Endothelial cell of umbilical vein (primary cell): ENCODE measurements at regions not wholly inside any gene's neighbourhood (a gene's known extent, or its start where the extent isn't known, plus 50 kb on each side); places are given as distances from the start of the nearest gene placed in this dataset.

Experiments used
- BruUV-seq: library from RNA; stranded (reverse); fragments of 400-500 nt; replicated peaks from 2 replicates; lab custom pipeline; 2021; lab: Mats Ljungman, UMichigan
- CTCF ChIA-PET: fragments of 300-600, 350-600 bp; sonication (Branson Sonifier 250); formaldehyde crosslinking; loops from one replicate; lab custom pipeline; 2021; ENCODE audit warnings: antibody characterized with exemption, inconsistent platforms; lab: Charles Lee
- POLR2A ChIA-PET: fragments of 300-600, 350-600 bp; sonication (Branson Sonifier 250); formaldehyde crosslinking; loops from one replicate; lab custom pipeline; 2021; ENCODE audit warnings: antibody characterized with exemption, inconsistent platforms; lab: Charles Lee
- DNase-seq: peaks from one replicate; pipeline ENCODE4 v3.0.0-alpha.2; 2011; ENCODE audit warnings: low read depth, low spot score
- FAIRE-seq: peaks from 2 replicates; lab custom pipeline; 2011; peaks lifted over from hg19 to GRCh38; lab: Jason Lieb, UNC
- H2AFZ ChIP-seq: 2 replicates; pipeline ENCODE4 v1.6.0; 2012; ENCODE audit warnings: low read depth, low read length, control low read depth, inconsistent platforms
- H3K27ac ChIP-seq: 2 replicates; pipeline ENCODE4 v1.5.1; 2011; ENCODE audit warnings: low read depth, mild to moderate bottlenecking, control low read depth, low read length, moderate library complexity; ENCODE audit not compliant: insufficient read depth
- H3K27me3 ChIP-seq, 2 experiments: 2 replicates each; pipeline versions ENCODE4 v1.6.0 to v1.6.1; 2011; ENCODE audit warnings: low read length in 2 of 2, mixed read lengths in 1 of 2; ENCODE audit not compliant: control insufficient read depth in 2 of 2, insufficient read depth in 2 of 2
- H3K36me3 ChIP-seq, 2 experiments: 2 replicates in 1 of 2; 3 replicates in 1 of 2; pipeline ENCODE4 v1.5.1; 2011; ENCODE audit warnings: low read length in 2 of 2, mild to moderate bottlenecking in 1 of 2, moderate library complexity in 1 of 2; ENCODE audit not compliant: control insufficient read depth in 2 of 2, insufficient read depth in 2 of 2; ENCODE audit errors: extremely low read depth in 1 of 2
- H3K4me1 ChIP-seq: 3 replicates; pipeline ENCODE4 v1.5.1; 2011; ENCODE audit warnings: mild to moderate bottlenecking, low read length; ENCODE audit not compliant: control insufficient read depth, insufficient read depth; ENCODE audit errors: extremely low read depth
- H3K4me2 ChIP-seq: 2 replicates; pipeline ENCODE4 v1.6.1; 2011; ENCODE audit warnings: low read length, control low read depth, mixed read lengths; ENCODE audit not compliant: insufficient read depth
- H3K4me3 ChIP-seq, 3 experiments: fragments of 200-600 bp in 1 of 3; sonication (generic), shearing (Covaris generic) in 1 of 3; replicated peaks in 1 of 3; 2 replicates each; pipeline ENCODE4 v1.5.1; 2011 to 2016; ENCODE audit warnings: control low read depth in 3 of 3, low read length in 3 of 3, mild to moderate bottlenecking in 2 of 3, inconsistent platforms in 1 of 3, low read depth in 1 of 3, moderate library complexity in 1 of 3; ENCODE audit not compliant: insufficient read depth in 1 of 3
- H3K79me2 ChIP-seq: 2 replicates; pipeline ENCODE4 v1.6.0; 2012; ENCODE audit warnings: low read length, inconsistent platforms; ENCODE audit not compliant: control insufficient read depth, insufficient read depth
- H3K9ac ChIP-seq: replicated peaks from 2 replicates; pipeline ENCODE3; 2011; ENCODE audit warnings: low read length, control low read depth; ENCODE audit not compliant: insufficient read depth; ENCODE audit errors: extremely low read depth
- H3K9me1 ChIP-seq: replicated peaks from 3 replicates; pipeline ENCODE4 v1.6.0; 2011; ENCODE audit warnings: mild to moderate bottlenecking, low read length; ENCODE audit not compliant: control insufficient read depth, insufficient read depth; ENCODE audit errors: extremely low read depth
- H3K9me3 ChIP-seq: replicated peaks from 2 replicates; pipeline ENCODE4 v1.5.1; 2012; ENCODE audit warnings: low read length, inconsistent platforms; ENCODE audit not compliant: control insufficient read depth, insufficient read depth
- H4K20me1 ChIP-seq: replicated peaks from 2 replicates; pipeline ENCODE3; 2011; ENCODE audit warnings: mild to moderate bottlenecking, low read length; ENCODE audit not compliant: control insufficient read depth, insufficient read depth; ENCODE audit errors: extremely low read depth
- EZH2 ChIP-seq: IDR thresholded peaks from 2 replicates; pipeline ENCODE4 v1.6.1; 2012; ENCODE audit warnings: borderline replicate concordance, low read depth, mild to moderate bottlenecking, moderate library complexity, low read length, inconsistent platforms; ENCODE audit not compliant: severe bottlenecking
- FOS ChIP-seq: IDR thresholded peaks from 2 replicates; pipeline ENCODE4 v1.6.1; 2011; ENCODE audit warnings: mild to moderate bottlenecking, low read length, moderate library complexity, borderline replicate concordance; ENCODE audit not compliant: insufficient read depth
- GATA2 ChIP-seq: IDR thresholded peaks from 2 replicates; pipeline ENCODE4 v1.7.0; 2011; ENCODE audit warnings: low read depth, mild to moderate bottlenecking, moderate library complexity, mixed read lengths, low read length; ENCODE audit not compliant: insufficient read length, insufficient read depth
- JUN ChIP-seq: IDR thresholded peaks from 2 replicates; pipeline ENCODE4 v1.6.1; 2011; ENCODE audit warnings: borderline replicate concordance, low read depth; ENCODE audit not compliant: insufficient read length, insufficient read depth
- MYC ChIP-seq: IDR thresholded peaks from one replicate; pipeline ENCODE4 v1.6.1; 2011; ENCODE audit warnings: mild to moderate bottlenecking, low read depth, low read length
- POLR2A ChIP-seq: IDR thresholded peaks from 2 replicates; pipeline ENCODE4 v1.6.1; 2012; ENCODE audit warnings: low read depth, mild to moderate bottlenecking, control low read depth, low read length
- POLR2AphosphoS5 ChIP-seq: IDR thresholded peaks from 2 replicates; pipeline ENCODE4 v1.6.1; 2012; ENCODE audit warnings: low read depth, mild to moderate bottlenecking, control low read depth, low read length, moderate library complexity; ENCODE audit not compliant: insufficient read depth
- dilution Hi-C: fragments of 300-500 bp; cut with MboI; formaldehyde crosslinking; loops from one replicate; pipeline ENCODE4 v1.15.0; 2019; ENCODE audit warnings: low sequenced_read_pairs; ENCODE audit not compliant: extremely low pct_ligation_motif_present
- intact Hi-C: fragments of 100-400 bp; cut with micrococcal nuclease; formaldehyde crosslinking; loops from one replicate; pipeline ENCODE4 v1.10.0; 2022
- TF ChIP-seq, protein P1 (sequence below): IDR thresholded peaks from 2 replicates; pipeline ENCODE4 v1.6.1; 2011; ENCODE audit not compliant: insufficient read depth, insufficient read length
- TF ChIP-seq, protein P2 (sequence below), 2 donors: IDR thresholded peaks; 1 replicate in 1 of 2; 2 replicates in 1 of 2; pipeline ENCODE4 v1.5.1; 2011; ENCODE audit warnings: low read length in 2 of 2, mild to moderate bottlenecking in 2 of 2, moderate library complexity in 2 of 2, control low read depth in 1 of 2, inconsistent platforms in 1 of 2, low read depth in 1 of 2; ENCODE audit not compliant: insufficient read depth in 1 of 2; ENCODE audit errors: extremely low read depth in 1 of 2

GRCh38 chr10:22805304-22805703 is 90.9 kb upstream of the PIP4K2A start:
- H2AFZ ChIP-seq, result no peak overlapping the region
- no peaks in the 10 kb centered on the region for H3K79me2 ChIP-seq
- ChIA-PET CTCF (no interaction called here), POLR2A (no interaction called here)
- DNase-seq (peak; percentile 31), FAIRE-seq (no peak)
- intact Hi-C loops, result loop anchor here (10.0 kb wide), 1 partner anchor 169 kb away; no protein-coding TSS in a partner anchor
- no peaks in the 10 kb centered on the region for H3K9me3 ChIP-seq
- H3K9me1 ChIP-seq, result no peaks in the 10 kb centered on the region
- dilution Hi-C loops, result no loop called here
- H3K4me3 ChIP-seq, result no peak overlapping the region
- no peak overlapping the region for H3K9ac ChIP-seq
- H4K20me1 ChIP-seq, result no peaks in the 10 kb centered on the region
- H3K36me3 ChIP-seq, result no peaks in the 10 kb centered on the region
- no peak overlapping the region for H3K4me2 ChIP-seq
- H3K4me1 ChIP-seq, result no peaks in the 10 kb centered on the region
- TF ChIP-seq POLR2A (no peak), MYC (no peak), FOS (no peak), GATA2 (no peak), JUN (no peak), EZH2 (no peak), POLR2AphosphoS5 (no peak)
- TF ChIP-seq, protein P1, sequence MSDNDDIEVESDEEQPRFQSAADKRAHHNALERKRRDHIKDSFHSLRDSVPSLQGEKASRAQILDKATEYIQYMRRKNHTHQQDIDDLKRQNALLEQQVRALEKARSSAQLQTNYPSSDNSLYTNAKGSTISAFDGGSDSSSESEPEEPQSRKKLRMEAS, result no peak
- TF ChIP-seq, protein P2, sequence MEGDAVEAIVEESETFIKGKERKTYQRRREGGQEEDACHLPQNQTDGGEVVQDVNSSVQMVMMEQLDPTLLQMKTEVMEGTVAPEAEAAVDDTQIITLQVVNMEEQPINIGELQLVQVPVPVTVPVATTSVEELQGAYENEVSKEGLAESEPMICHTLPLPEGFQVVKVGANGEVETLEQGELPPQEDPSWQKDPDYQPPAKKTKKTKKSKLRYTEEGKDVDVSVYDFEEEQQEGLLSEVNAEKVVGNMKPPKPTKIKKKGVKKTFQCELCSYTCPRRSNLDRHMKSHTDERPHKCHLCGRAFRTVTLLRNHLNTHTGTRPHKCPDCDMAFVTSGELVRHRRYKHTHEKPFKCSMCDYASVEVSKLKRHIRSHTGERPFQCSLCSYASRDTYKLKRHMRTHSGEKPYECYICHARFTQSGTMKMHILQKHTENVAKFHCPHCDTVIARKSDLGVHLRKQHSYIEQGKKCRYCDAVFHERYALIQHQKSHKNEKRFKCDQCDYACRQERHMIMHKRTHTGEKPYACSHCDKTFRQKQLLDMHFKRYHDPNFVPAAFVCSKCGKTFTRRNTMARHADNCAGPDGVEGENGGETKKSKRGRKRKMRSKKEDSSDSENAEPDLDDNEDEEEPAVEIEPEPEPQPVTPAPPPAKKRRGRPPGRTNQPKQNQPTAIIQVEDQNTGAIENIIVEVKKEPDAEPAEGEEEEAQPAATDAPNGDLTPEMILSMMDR (IDR thresholded peaks at IDR 0.05; ENCODE audit: extremely low read depth in 1 of 2, insufficient read depth in 1 of 2, low read depth in 1 of 2, low read length in 2 of 2), result no peak
- no peak overlapping the region for H3K27ac ChIP-seq
- H3K27me3 ChIP-seq, result peaks cover 13 to 20% of the 10 kb centered on the region in 2 experiments
- BruUV-seq, result no TSS peak
